Hepatocyte (in vitro differentiated cells): ENCODE measurements at regions not wholly inside any gene's neighbourhood (a gene's known extent, or its start where the extent isn't known, plus 50 kb on each side); places are given as distances from the start of the nearest gene placed in this dataset.

Experiments
- DNase-seq: peaks from one replicate; pipeline ENCODE4 v3.0.0-alpha.2; 2016; ENCODE audit warnings: low spot score
- H2AFZ ChIP-seq: fragments of 200-600 bp; sonication (generic); 2 replicates; pipeline ENCODE4 v1.6.0; 2016; ENCODE audit warnings: antibody characterized with exemption, mild to moderate bottlenecking
- H3K27ac ChIP-seq: fragments of 200-600 bp; sonication (generic); 2 replicates; pipeline ENCODE4 v1.5.1; 2016; ENCODE audit warnings: mild to moderate bottlenecking
- H3K27me3 ChIP-seq: fragments of 200-600 bp; sonication (generic); 2 replicates; pipeline ENCODE4 v1.6.1; 2016
- H3K36me3 ChIP-seq: fragments of 200-600 bp; sonication (generic); replicated peaks from 2 replicates; pipeline ENCODE4 v1.5.1; 2016; ENCODE audit warnings: low read depth; ENCODE audit not compliant: insufficient read depth
- H3K4me1 ChIP-seq: fragments of 200-600 bp; sonication (generic); 2 replicates; pipeline ENCODE4 v1.5.1; 2016; ENCODE audit warnings: mild to moderate bottlenecking, moderate library complexity; ENCODE audit not compliant: insufficient read depth
- H3K4me2 ChIP-seq: fragments of 200-600 bp; sonication (generic); 2 replicates; pipeline ENCODE4 v1.6.0; 2016
- H3K4me3 ChIP-seq: fragments of 200-600 bp; sonication (generic); 2 replicates; pipeline ENCODE4 v1.5.1; 2016; ENCODE audit warnings: mild to moderate bottlenecking
- H3K79me2 ChIP-seq: fragments of 200-600 bp; sonication (generic); 2 replicates; pipeline ENCODE4 v1.6.0; 2017; ENCODE audit warnings: mild to moderate bottlenecking
- H3K9me2 ChIP-seq: fragments of 200-600 bp; sonication (generic); replicated peaks from 2 replicates; pipeline ENCODE4 v1.6.0; 2017; ENCODE audit warnings: mild to moderate bottlenecking; ENCODE audit not compliant: insufficient read depth
- H3K9me3 ChIP-seq: fragments of 200-600 bp; sonication (generic); 2 replicates; pipeline ENCODE4 v1.5.1; 2016; ENCODE audit warnings: low read depth, mild to moderate bottlenecking
- H4K20me1 ChIP-seq: fragments of 200-600 bp; sonication (generic); 2 replicates; pipeline ENCODE4 v1.6.0; 2016; ENCODE audit warnings: mild to moderate bottlenecking; ENCODE audit not compliant: insufficient read depth, poor library complexity, severe bottlenecking
- CTCF ChIP-seq: fragments of 200-600 bp; sonication (generic); IDR thresholded peaks from 2 replicates; pipeline ENCODE4 v1.5.1; 2016; ENCODE audit warnings: antibody characterized with exemption, mild to moderate bottlenecking; ENCODE audit not compliant: poor library complexity
- EZH2 ChIP-seq: fragments of 200-600 bp; sonication (generic); IDR thresholded peaks from 2 replicates; pipeline ENCODE4 v1.6.1; 2016; ENCODE audit warnings: antibody characterized with exemption, mild to moderate bottlenecking, borderline replicate concordance
- EZH2phosphoT487 ChIP-seq: fragments of 200-600 bp; sonication (generic); IDR thresholded peaks from one replicate; pipeline ENCODE4 v1.6.1; 2018; ENCODE audit warnings: antibody characterized with exemption, mild to moderate bottlenecking, low read depth, moderate library complexity; ENCODE audit not compliant: unreplicated experiment, severe bottlenecking
- WGBS: methylation state at CpG from one replicate; pipeline ENCODE4 v1.1.6; 2016; ENCODE audit warnings: low lambda C conversion rate; ENCODE audit errors: missing lambda C conversion rate; 5-methylcytosine and 5-hydroxymethylcytosine counted together

DNA sequence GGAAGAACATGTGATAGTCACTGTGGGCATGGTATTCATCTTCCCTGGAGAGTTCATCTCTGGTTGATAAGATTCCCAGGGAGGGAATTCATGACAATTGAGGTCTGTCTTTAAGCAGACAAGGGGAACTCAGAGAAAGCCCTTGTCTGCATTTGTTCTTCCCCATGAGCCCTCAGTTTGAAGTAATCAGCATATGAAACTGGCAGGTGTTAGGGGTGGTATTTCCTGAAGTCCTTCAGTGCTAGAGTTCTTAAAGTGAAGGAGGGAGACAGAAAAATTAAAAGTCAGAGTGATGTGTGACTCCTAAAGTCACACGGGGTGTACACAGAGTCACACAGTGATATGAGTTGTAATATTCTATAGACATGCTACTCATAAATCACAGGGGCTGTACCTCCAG, 60.6 kb upstream of the SYK start:
- no peak overlapping the region for H3K4me2 ChIP-seq
- H3K9me3 ChIP-seq, result no peaks in the 10 kb centered on the region
- H3K79me2 ChIP-seq, result no peaks in the 10 kb centered on the region
- H3K4me3 ChIP-seq, result no peak overlapping the region
- H4K20me1 ChIP-seq, result no peaks in the 10 kb centered on the region
- no peaks in the 10 kb centered on the region for H3K9me2 ChIP-seq
- no peak for TF ChIP-seq CTCF
- no peak for TF ChIP-seq EZH2phosphoT487
- TF ChIP-seq EZH2, result no peak
- H2AFZ ChIP-seq, result no peak overlapping the region
- 88% methylated on average over 1 of the region's 1 CpG for WGBS
- no peaks in the 10 kb centered on the region for H3K27me3 ChIP-seq
- H3K4me1 ChIP-seq, result no peaks in the 10 kb centered on the region
- no peak for DNase-seq
- no peak overlapping the region for H3K27ac ChIP-seq
- no peaks in the 10 kb centered on the region for H3K36me3 ChIP-seq

DNA sequence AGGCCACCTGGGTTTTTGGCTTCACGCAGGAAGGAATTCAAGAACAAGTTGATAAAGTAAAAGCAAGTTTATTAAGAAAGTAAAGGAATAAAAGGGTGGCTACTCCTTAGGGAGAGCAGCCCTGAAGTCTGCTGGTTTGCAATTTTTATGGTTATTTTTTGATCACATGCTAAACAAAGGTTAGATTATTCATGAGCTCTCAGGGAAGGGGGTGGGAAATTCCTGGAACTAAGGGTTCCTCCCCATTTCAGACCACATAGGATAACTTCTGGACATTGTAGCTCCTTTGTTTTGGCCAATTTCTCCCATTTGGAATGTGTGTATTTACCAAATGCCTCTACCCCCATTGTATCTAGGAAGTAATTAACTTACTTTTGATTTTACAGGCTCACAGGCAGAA, 63.9 kb upstream of the SYK start:
- no peak overlapping the region for H3K27ac ChIP-seq

DNA sequence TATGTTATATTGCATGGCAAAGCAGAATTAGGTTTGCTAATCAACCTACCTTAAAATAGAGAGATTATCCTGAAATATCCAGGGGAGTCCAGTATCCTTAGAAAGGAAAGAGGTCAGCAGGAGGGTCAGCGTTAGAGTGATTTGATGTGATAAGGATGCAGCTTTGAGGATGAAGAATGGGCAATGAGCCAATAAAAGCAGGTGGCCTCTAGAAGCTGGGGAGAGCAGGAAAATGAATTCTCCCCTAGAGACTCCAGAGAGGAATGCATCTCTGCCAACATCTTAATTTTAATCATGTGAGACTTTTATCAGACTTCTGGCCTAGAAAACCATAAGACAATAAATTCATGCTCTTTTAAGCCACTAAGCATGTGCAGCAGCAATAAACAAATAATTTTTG, 65.7 kb upstream of the SYK start:
- Histone ChIP-seq H3K4me3 (no peak overlapping the region), H3K36me3 (no peaks in the 10 kb centered on the region), H3K27me3 (no peaks in the 10 kb centered on the region), H2AFZ (no peak overlapping the region), H3K9me2 (no peaks in the 10 kb centered on the region), H3K9me3 (no peaks in the 10 kb centered on the region), H4K20me1 (no peaks in the 10 kb centered on the region), H3K4me1 (no peaks in the 10 kb centered on the region), H3K4me2 (no peak overlapping the region), H3K79me2 (no peaks in the 10 kb centered on the region), H3K27ac (no peak overlapping the region)
- TF ChIP-seq EZH2, result no peak
- no peak for DNase-seq
- 81% methylated on average over 1 of the region's 1 CpG for WGBS

More for the DNA sequence above, 63.9 kb upstream of the SYK start:
- Histone ChIP-seq H3K4me1 (no peaks in the 10 kb centered on the region), H2AFZ (no peak overlapping the region), H3K79me2 (no peaks in the 10 kb centered on the region), H3K9me3 (no peaks in the 10 kb centered on the region), H3K4me3 (no peak overlapping the region), H3K27me3 (no peaks in the 10 kb centered on the region), H4K20me1 (no peaks in the 10 kb centered on the region), H3K4me2 (no peak overlapping the region), H3K36me3 (no peaks in the 10 kb centered on the region), H3K9me2 (no peaks in the 10 kb centered on the region)
- TF ChIP-seq EZH2 (no peak), CTCF (no peak), EZH2phosphoT487 (no peak)
- 87% methylated on average over 1 of the region's 1 CpG for WGBS
- DNase-seq, result no peak

DNA sequence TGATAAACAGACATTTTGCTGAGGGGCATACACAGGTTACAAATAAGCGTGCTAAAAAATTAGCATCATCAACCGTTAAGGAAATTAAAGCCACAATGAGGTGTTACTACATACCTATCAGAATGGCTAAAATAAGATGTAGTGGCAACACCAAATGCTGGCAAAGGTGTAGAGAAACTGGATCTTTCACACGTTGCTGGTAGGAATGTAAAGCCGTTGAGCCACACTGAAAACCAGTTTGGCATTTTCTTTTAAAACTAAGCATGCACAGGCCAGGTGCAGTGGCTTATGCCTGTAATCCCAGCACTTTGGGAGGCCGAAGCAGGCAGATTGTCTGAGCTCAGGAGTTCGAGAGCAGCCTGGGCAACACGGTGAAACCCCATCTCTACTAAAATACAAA, 67.0 kb upstream of the SYK start:
- no peak overlapping the region for H3K4me2 ChIP-seq
- H2AFZ ChIP-seq, result no peak overlapping the region
- H3K27ac ChIP-seq, result no peak overlapping the region
- H3K4me3 ChIP-seq, result no peak overlapping the region
- H3K9me3 ChIP-seq, result no peaks in the 10 kb centered on the region
- H3K9me2 ChIP-seq, result no peaks in the 10 kb centered on the region
- DNase-seq, result no peak
- no peaks in the 10 kb centered on the region for H3K27me3 ChIP-seq
- no peaks in the 10 kb centered on the region for H4K20me1 ChIP-seq
- H3K79me2 ChIP-seq, result no peaks in the 10 kb centered on the region
- no peaks in the 10 kb centered on the region for H3K36me3 ChIP-seq
- TF ChIP-seq CTCF, result no peak
- TF ChIP-seq EZH2phosphoT487, result no peak
- TF ChIP-seq EZH2, result no peak
- H3K4me1 ChIP-seq, result no peaks in the 10 kb centered on the region
- WGBS, result 81% methylated on average over 7 of the region's 7 CpGs
